ENCODE measurements at regions not wholly inside any gene's neighbourhood (a gene's known extent, or its start where the extent isn't known, plus 50 kb on each side); places are given as distances from the start of the nearest gene placed in this dataset.

- TF ChIP-seq OSR1 (CRISPR knock-in tag; IDR thresholded peaks at IDR 0.05) (no peak), ESRRG (CRISPR knock-in tag; IDR thresholded peaks at IDR 0.05) (no peak), ZNF8 (CRISPR knock-in tag; IDR thresholded peaks at IDR 0.05) (no peak), CSDC2 (CRISPR knock-in tag; IDR thresholded peaks at IDR 0.05) (no peak), ZNF70 (CRISPR knock-in tag; IDR thresholded peaks at IDR 0.05) (no peak), ZC3H10 (CRISPR knock-in tag; IDR thresholded peaks at IDR 0.05) (no peak), ZFP3 (CRISPR knock-in tag; IDR thresholded peaks at IDR 0.05) (no peak)
- no peak for ATAC-seq
These were observed 178.9 kb downstream of the SOX4 start for GRCh38 chr6:21772477-21772876.

GRCh38 chr6:21772884-21773575, 179.5 kb downstream of the SOX4 start:
- no peak for TF ChIP-seq OSR1 (CRISPR knock-in tag; IDR thresholded peaks at IDR 0.05)
- TF ChIP-seq CSDC2 (CRISPR knock-in tag; IDR thresholded peaks at IDR 0.05): no peak
- TF ChIP-seq TSHZ2 (CRISPR knock-in tag; IDR thresholded peaks at IDR 0.05): no peak
- TF ChIP-seq ZNF565 (CRISPR knock-in tag; conservative IDR thresholded peaks at IDR 0.05; ENCODE audit: low read depth): no peak
- no peak for TF ChIP-seq TCF4 (CRISPR knock-in tag; IDR thresholded peaks at IDR 0.05; ENCODE audit: borderline replicate concordance)
- no peak for TF ChIP-seq ZFP30 (CRISPR knock-in tag; IDR thresholded peaks at IDR 0.05)
- TF ChIP-seq ARNTL (CRISPR knock-in tag; IDR thresholded peaks at IDR 0.05; ENCODE audit: borderline replicate concordance, low read depth): no peak
- TF ChIP-seq SNAI2 (CRISPR knock-in tag; IDR thresholded peaks at IDR 0.05): no peak
- no peak for TF ChIP-seq CSRNP3 (CRISPR knock-in tag; IDR thresholded peaks at IDR 0.05)
- no peak for TF ChIP-seq ISL1 (CRISPR knock-in tag; IDR thresholded peaks at IDR 0.05)
- TF ChIP-seq ZC3H10 (CRISPR knock-in tag; IDR thresholded peaks at IDR 0.05): no peak
- TF ChIP-seq ZNF70 (CRISPR knock-in tag; IDR thresholded peaks at IDR 0.05): no peak
- no peak for TF ChIP-seq BACH2 (CRISPR knock-in tag; IDR thresholded peaks at IDR 0.05; ENCODE audit: borderline replicate concordance)
- TF ChIP-seq GLIS3 (CRISPR knock-in tag; IDR thresholded peaks at IDR 0.05): no peak
- no peak for TF ChIP-seq POU6F1 (CRISPR knock-in tag; IDR thresholded peaks at IDR 0.05; ENCODE audit: borderline replicate concordance, low read depth)
- TF ChIP-seq RARB (CRISPR knock-in tag; IDR thresholded peaks at IDR 0.05): no peak
- no peak for ATAC-seq

- TF ChIP-seq CREB5 (CRISPR knock-in tag; IDR thresholded peaks at IDR 0.05; ENCODE audit: low read depth) (no peak), ZFP30 (CRISPR knock-in tag; IDR thresholded peaks at IDR 0.05) (no peak), ZC3H10 (CRISPR knock-in tag; IDR thresholded peaks at IDR 0.05) (no peak), PATZ1 (CRISPR knock-in tag; IDR thresholded peaks at IDR 0.05; ENCODE audit: borderline replicate concordance) (no peak), TCF4 (CRISPR knock-in tag; IDR thresholded peaks at IDR 0.05; ENCODE audit: borderline replicate concordance) (no peak), OSR1 (CRISPR knock-in tag; IDR thresholded peaks at IDR 0.05) (no peak), BACH2 (CRISPR knock-in tag; IDR thresholded peaks at IDR 0.05; ENCODE audit: borderline replicate concordance) (no peak), TSHZ2 (CRISPR knock-in tag; IDR thresholded peaks at IDR 0.05) (no peak), SNAI2 (CRISPR knock-in tag; IDR thresholded peaks at IDR 0.05) (no peak), ESRRG (CRISPR knock-in tag; IDR thresholded peaks at IDR 0.05) (no peak), ZNF70 (CRISPR knock-in tag; IDR thresholded peaks at IDR 0.05) (no peak), CSRNP3 (CRISPR knock-in tag; IDR thresholded peaks at IDR 0.05) (no peak), TOX (CRISPR knock-in tag; IDR thresholded peaks at IDR 0.05; ENCODE audit: borderline replicate concordance) (no peak), GLIS3 (CRISPR knock-in tag; IDR thresholded peaks at IDR 0.05) (no peak)
- no peak for ATAC-seq
These were observed 180.0 kb downstream of the SOX4 start for GRCh38 chr6:21773576-21773968.
